ENCODE measurements at regions not wholly inside any gene's neighbourhood (a gene's known extent, or its start where the extent isn't known, plus 50 kb on each side); places are given as distances from the start of the nearest gene placed in this dataset.

- FAIRE-seq (no peak), DNase-seq (ENCODE audit: low read depth) (peak; percentile 91)
- H3K4me3 ChIP-seq (ENCODE audit: low read depth, low read length) = no peak overlapping the region
- H3K36me3 ChIP-seq (ENCODE audit: control insufficient read depth, insufficient read depth, low read length) = no peaks in the 10 kb centered on the region
- no peaks in the 10 kb centered on the region for H3K27me3 ChIP-seq (ENCODE audit: control insufficient read depth, insufficient read depth, low read length)
- TF ChIP-seq, protein P1, sequence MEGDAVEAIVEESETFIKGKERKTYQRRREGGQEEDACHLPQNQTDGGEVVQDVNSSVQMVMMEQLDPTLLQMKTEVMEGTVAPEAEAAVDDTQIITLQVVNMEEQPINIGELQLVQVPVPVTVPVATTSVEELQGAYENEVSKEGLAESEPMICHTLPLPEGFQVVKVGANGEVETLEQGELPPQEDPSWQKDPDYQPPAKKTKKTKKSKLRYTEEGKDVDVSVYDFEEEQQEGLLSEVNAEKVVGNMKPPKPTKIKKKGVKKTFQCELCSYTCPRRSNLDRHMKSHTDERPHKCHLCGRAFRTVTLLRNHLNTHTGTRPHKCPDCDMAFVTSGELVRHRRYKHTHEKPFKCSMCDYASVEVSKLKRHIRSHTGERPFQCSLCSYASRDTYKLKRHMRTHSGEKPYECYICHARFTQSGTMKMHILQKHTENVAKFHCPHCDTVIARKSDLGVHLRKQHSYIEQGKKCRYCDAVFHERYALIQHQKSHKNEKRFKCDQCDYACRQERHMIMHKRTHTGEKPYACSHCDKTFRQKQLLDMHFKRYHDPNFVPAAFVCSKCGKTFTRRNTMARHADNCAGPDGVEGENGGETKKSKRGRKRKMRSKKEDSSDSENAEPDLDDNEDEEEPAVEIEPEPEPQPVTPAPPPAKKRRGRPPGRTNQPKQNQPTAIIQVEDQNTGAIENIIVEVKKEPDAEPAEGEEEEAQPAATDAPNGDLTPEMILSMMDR (IDR thresholded peaks at IDR 0.05; ENCODE audit: insufficient read depth, low read length, severe bottlenecking) = no peak
Observed at GRCh38 chr9:106682420-106682819, 180.5 kb upstream of the ZNF462 start.

GRCh38 chr9:106683454-106683853 is 179.5 kb upstream of the ZNF462 start:
- TF ChIP-seq, protein P1 (IDR thresholded peaks at IDR 0.05; ENCODE audit: insufficient read depth, low read length, severe bottlenecking) = no peak
- FAIRE-seq (no peak), DNase-seq (ENCODE audit: low read depth) (no peak)
- H3K36me3 ChIP-seq (ENCODE audit: control insufficient read depth, insufficient read depth, low read length) = no peaks in the 10 kb centered on the region
- no peak overlapping the region for H3K4me3 ChIP-seq (ENCODE audit: low read depth, low read length)
- no peaks in the 10 kb centered on the region for H3K27me3 ChIP-seq (ENCODE audit: control insufficient read depth, insufficient read depth, low read length)

- TF ChIP-seq, protein P1 (IDR thresholded peaks at IDR 0.05; ENCODE audit: insufficient read depth, low read length, severe bottlenecking) = no peak
- FAIRE-seq (no peak), DNase-seq (ENCODE audit: low read depth) (no peak)
- no peak overlapping the region for H3K4me3 ChIP-seq (ENCODE audit: low read depth, low read length)
- H3K27me3 ChIP-seq (ENCODE audit: control insufficient read depth, insufficient read depth, low read length) = no peaks in the 10 kb centered on the region
- no peaks in the 10 kb centered on the region for H3K36me3 ChIP-seq (ENCODE audit: control insufficient read depth, insufficient read depth, low read length)
Observed at GRCh38 chr9:106684940-106685695, 177.8 kb upstream of the ZNF462 start.

DNA sequence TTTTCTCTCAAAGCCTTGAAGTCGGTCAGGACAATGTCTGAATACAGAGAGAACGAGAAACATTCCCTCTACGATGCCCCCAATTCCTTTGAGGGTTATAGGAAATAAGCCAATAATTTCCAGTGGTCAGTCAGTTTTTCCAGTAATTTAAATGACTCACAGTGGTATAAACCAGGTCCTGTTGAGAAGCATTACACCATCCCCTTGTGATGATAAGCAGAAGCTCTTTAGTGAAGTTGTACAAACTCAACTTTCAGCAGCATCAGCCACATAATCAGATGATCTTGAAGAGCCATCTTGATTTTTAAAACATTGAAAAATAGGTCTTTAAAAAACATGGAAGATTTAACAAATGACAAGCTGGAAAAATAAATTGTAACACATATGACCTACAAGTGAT is 173.9 kb upstream of the ZNF462 start:
- Histone ChIP-seq H3K36me3 (ENCODE audit: control insufficient read depth, insufficient read depth, low read length) (no peaks in the 10 kb centered on the region), H3K4me3 (ENCODE audit: low read depth, low read length) (no peak overlapping the region), H3K27me3 (ENCODE audit: control insufficient read depth, insufficient read depth, low read length) (no peaks in the 10 kb centered on the region)
- TF ChIP-seq, protein P1 (IDR thresholded peaks at IDR 0.05; ENCODE audit: insufficient read depth, low read length, severe bottlenecking) = no peak
- FAIRE-seq = no peak
- DNase-seq (ENCODE audit: low read depth) = no peak

- FAIRE-seq = no peak
- Histone ChIP-seq H3K27me3 (ENCODE audit: control insufficient read depth, insufficient read depth, low read length) (no peaks in the 10 kb centered on the region), H3K4me3 (ENCODE audit: low read depth, low read length) (no peak overlapping the region), H3K36me3 (ENCODE audit: control insufficient read depth, insufficient read depth, low read length) (no peaks in the 10 kb centered on the region)
- TF ChIP-seq, protein P1 (IDR thresholded peaks at IDR 0.05; ENCODE audit: insufficient read depth, low read length, severe bottlenecking) = no peak
- DNase-seq (ENCODE audit: low read depth) = no peak
Observed at GRCh38 chr9:106691627-106692026, 171.3 kb upstream of the ZNF462 start.

DNA sequence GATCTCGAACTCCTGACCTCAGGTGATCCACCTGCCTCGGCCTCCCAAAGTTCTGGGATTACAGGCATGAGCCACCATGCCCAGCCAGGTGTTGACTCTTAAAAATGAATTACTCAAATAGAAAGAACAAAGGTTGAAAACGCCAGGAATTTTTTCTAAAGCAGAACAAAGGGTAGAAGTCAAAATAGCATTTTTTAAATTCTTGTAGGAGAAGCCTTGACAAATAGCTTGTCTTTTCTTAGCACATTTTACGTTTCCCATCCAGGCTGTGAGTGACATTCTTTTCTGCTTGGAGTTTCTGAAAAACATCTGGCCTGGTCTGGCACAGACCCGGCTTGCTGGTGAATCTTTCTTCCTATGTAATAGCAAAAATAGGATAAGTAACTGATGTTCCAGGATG is 169.4 kb upstream of the ZNF462 start:
- TF ChIP-seq, protein P1 (IDR thresholded peaks at IDR 0.05; ENCODE audit: insufficient read depth, low read length, severe bottlenecking) = no peak
- DNase-seq (ENCODE audit: low read depth) (no peak), FAIRE-seq (no peak)
- H3K36me3 ChIP-seq (ENCODE audit: control insufficient read depth, insufficient read depth, low read length) = no peaks in the 10 kb centered on the region
- no peaks in the 10 kb centered on the region for H3K27me3 ChIP-seq (ENCODE audit: control insufficient read depth, insufficient read depth, low read length)
- H3K4me3 ChIP-seq (ENCODE audit: low read depth, low read length) = no peak overlapping the region
